Choroid plexus epithelial cell (primary cell): ENCODE measurements at regions not wholly inside any gene's neighbourhood (a gene's known extent, or its start where the extent isn't known, plus 50 kb on each side); places are given as distances from the start of the nearest gene placed in this dataset.
A peak's percentile ranks its signal among the peaks of the same experiment; 100 is the strongest.

Experiments used
- DNase-seq: peaks from one replicate; pipeline ENCODE4 v3.0.0-alpha.2; 2010; ENCODE audit warnings: low read depth
- H3K4me3 ChIP-seq: 2 replicates; pipeline ENCODE4 v1.5.1; 2011; ENCODE audit warnings: low read depth, mild to moderate bottlenecking, control low read depth, low read length, moderate library complexity
- CTCF ChIP-seq: conservative IDR thresholded peaks from 2 replicates; pipeline ENCODE4 v1.5.1; 2011; ENCODE audit warnings: low read depth, mild to moderate bottlenecking, control low read depth, inconsistent platforms, low read length, moderate library complexity

GRCh38 chr13:107843281-107843680 lies 372.1 kb downstream of the LIG4 start:
- H3K4me3 ChIP-seq = no peak overlapping the region
- no peak for TF ChIP-seq CTCF
- DNase-seq = no peak

- DNase-seq = peak; percentile 66
- no peak for TF ChIP-seq CTCF
These were observed 372.7 kb downstream of the LIG4 start for GRCh38 chr13:107842562-107843180.

GRCh38 chr13:107838588-107839161 lies 376.7 kb downstream of the LIG4 start:
- DNase-seq = no peak
- H3K4me3 ChIP-seq = no peak overlapping the region
- no peak for TF ChIP-seq CTCF

More at GRCh38 chr13:107842562-107843180, 372.7 kb downstream of the LIG4 start:
- no peak overlapping the region for H3K4me3 ChIP-seq

- no peak for DNase-seq
- H3K4me3 ChIP-seq = no peak overlapping the region
- no peak for TF ChIP-seq CTCF
These were observed 378.7 kb downstream of the LIG4 start for GRCh38 chr13:107836685-107837084.

GRCh38 chr13:107835339-107836018 lies 379.9 kb downstream of the LIG4 start:
- no peak for TF ChIP-seq CTCF
- peak; percentile 87 for DNase-seq
- H3K4me3 ChIP-seq = no peak overlapping the region

- DNase-seq = peak; percentile 39
- TF ChIP-seq CTCF = no peak
- H3K4me3 ChIP-seq = no peak overlapping the region
These were observed 380.6 kb downstream of the LIG4 start for GRCh38 chr13:107834717-107835116.
